ENCODE measurements at regions not wholly inside any gene's neighbourhood (a gene's known extent, or its start where the extent isn't known, plus 50 kb on each side); places are given as distances from the start of the nearest gene placed in this dataset.

DNA sequence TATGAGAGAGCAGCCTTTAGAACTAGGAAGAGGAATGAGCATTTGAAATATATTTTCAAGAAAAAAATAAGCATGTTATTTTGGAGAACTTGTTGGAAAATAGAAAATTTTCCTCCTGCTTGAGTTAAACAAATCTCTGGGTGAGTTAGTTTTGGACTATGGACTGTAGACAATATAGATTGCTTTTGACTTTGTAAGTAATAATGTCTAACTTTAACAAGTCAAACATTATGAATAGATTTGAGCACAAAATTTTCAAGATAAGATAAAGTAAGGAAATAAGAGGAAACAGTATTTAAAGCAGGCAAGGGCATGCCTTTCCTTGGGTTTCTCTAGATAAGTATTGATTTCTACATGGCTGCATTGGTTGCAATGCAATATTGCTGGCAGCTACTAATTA, 360.8 kb downstream of the LMO4 start:
- no peak for ATAC-seq
- Histone ChIP-seq H3K27me3 (no peaks in the 10 kb centered on the region), H3K4me3 (no peak overlapping the region), H3K36me3 (no peaks in the 10 kb centered on the region), H3K27ac (no peak overlapping the region), H3K4me1 (peaks cover 0 to 16% (median 5%) of the 10 kb centered on the region in 12 donors), H3K9me3 (no peaks in the 10 kb centered on the region)
- TF ChIP-seq POLR2A (IDR thresholded peaks at IDR 0.05) = no peak
- TF ChIP-seq, protein P1, sequence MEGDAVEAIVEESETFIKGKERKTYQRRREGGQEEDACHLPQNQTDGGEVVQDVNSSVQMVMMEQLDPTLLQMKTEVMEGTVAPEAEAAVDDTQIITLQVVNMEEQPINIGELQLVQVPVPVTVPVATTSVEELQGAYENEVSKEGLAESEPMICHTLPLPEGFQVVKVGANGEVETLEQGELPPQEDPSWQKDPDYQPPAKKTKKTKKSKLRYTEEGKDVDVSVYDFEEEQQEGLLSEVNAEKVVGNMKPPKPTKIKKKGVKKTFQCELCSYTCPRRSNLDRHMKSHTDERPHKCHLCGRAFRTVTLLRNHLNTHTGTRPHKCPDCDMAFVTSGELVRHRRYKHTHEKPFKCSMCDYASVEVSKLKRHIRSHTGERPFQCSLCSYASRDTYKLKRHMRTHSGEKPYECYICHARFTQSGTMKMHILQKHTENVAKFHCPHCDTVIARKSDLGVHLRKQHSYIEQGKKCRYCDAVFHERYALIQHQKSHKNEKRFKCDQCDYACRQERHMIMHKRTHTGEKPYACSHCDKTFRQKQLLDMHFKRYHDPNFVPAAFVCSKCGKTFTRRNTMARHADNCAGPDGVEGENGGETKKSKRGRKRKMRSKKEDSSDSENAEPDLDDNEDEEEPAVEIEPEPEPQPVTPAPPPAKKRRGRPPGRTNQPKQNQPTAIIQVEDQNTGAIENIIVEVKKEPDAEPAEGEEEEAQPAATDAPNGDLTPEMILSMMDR (IDR thresholded peaks at IDR 0.05) = no peak
- intact Hi-C loops (cut with DNase I) = loop anchor here in 3 of 10 donors (5.0 to 10.0 kb wide), 2 partner anchors 357 to 365 kb away; partner anchors contain the start of gene LMO4 (in 1 of the 3)
- no peak for DNase-seq

DNA sequence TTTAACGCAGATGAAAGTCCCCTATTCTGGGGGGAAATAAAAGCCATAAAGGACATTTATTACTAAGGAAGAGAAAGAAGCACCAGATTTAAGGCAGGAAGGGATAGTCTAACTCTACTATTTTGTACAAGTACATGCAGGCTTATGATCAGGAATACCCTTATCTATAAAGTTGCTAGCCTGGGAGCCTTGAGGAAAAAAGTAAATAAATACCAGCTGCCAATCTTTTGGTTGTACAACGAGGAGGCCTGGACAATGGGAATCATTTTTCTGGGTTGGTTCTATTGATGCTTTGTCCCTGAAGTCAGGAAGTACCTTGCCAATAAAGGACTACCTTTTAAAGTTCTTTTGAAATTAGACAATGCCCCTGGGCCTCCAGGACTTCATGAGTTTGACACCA, 367.8 kb downstream of the LMO4 start:
- no peaks in the 10 kb centered on the region for H3K4me1 ChIP-seq
- H3K4me3 ChIP-seq = no peak overlapping the region
- WGBS, 4 donors = 64 to 76% (median 67%) methylated on average over 2 of the region's 2 CpGs
- intact Hi-C loops (cut with DNase I) = no loop called here
- H3K9me3 ChIP-seq = peaks cover 0 to 12% (median 0%) of the 10 kb centered on the region in 12 donors
- H3K27ac ChIP-seq = no peak overlapping the region
- ATAC-seq = no peak
- H3K27me3 ChIP-seq = no peaks in the 10 kb centered on the region
- no peaks in the 10 kb centered on the region for H3K36me3 ChIP-seq
- DNase-seq = no peak
- no peak for TF ChIP-seq POLR2A (IDR thresholded peaks at IDR 0.05)
- TF ChIP-seq, protein P1 (IDR thresholded peaks at IDR 0.05) = no peak

DNA sequence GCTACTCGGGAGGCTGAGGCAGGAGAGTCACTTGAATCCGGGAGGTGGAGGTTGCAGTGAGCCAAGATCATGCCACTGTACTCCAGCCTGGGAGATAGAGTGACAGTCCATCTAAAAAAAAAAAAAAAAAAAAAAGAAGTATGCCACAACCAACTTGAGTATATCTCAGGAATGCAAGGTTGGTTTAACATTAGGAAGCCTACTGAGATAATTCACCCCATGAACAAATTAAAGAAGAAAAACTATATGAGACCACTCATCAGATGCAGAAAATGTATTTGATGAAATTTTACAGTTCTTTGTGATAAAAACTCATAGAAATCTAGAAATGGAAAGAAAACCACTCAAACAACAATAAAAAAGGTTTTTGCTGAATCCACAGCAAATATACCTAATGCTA, 373.8 kb downstream of the LMO4 start:
- intact Hi-C loops (cut with DNase I) = no loop called here
- DNase-seq = no peak
- WGBS, 4 donors = 90 to 94% (median 92%) methylated on average over 2 of the region's 2 CpGs
- H3K36me3 ChIP-seq = no peaks in the 10 kb centered on the region
- H3K27ac ChIP-seq = no peak overlapping the region
- peaks cover 0 to 36% (median 13%) of the 10 kb centered on the region in 12 donors for H3K9me3 ChIP-seq
- H3K4me3 ChIP-seq = no peak overlapping the region
- H3K4me1 ChIP-seq = no peaks in the 10 kb centered on the region
- ATAC-seq = no peak
- H3K27me3 ChIP-seq = no peaks in the 10 kb centered on the region
- TF ChIP-seq, protein P1 (IDR thresholded peaks at IDR 0.05) = no peak
- no peak for TF ChIP-seq POLR2A (IDR thresholded peaks at IDR 0.05)

DNA sequence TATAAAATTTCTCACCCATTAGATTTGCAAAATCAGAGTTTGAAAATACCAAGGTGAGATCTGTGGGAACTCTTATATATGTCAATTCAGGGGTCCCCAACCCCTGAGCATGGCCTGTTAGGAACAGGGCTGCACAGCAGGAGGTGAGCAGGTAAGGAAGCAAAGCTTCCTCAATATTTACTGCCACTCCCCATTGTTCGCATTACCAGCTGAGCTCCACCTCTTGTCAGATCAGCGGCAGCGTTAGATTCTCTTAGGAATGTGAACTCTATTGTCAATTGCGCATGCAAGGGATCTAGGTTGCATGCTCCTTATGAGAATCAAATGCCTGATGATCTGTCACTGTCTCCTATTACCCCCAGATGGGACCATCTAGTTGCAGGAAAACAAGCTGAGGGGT, 376.6 kb downstream of the LMO4 start:
- ATAC-seq = no peak

More for the DNA sequence above, 376.6 kb downstream of the LMO4 start:
- no peak for DNase-seq
- Histone ChIP-seq H3K4me3 (no peak overlapping the region), H3K4me1 (no peaks in the 10 kb centered on the region), H3K27me3 (no peaks in the 10 kb centered on the region), H3K27ac (no peak overlapping the region), H3K9me3 (peaks cover 0 to 32% (median 13%) of the 10 kb centered on the region in 12 donors), H3K36me3 (no peaks in the 10 kb centered on the region)
- intact Hi-C loops (cut with DNase I) = no loop called here
- WGBS, 4 donors = 93 to 98% (median 95%) methylated on average over 4 of the region's 4 CpGs
- TF ChIP-seq POLR2A (IDR thresholded peaks at IDR 0.05) = no peak
- TF ChIP-seq, protein P1 (IDR thresholded peaks at IDR 0.05) = no peak
